ENCODE measurements at regions not wholly inside any gene's neighbourhood (a gene's known extent, or its start where the extent isn't known, plus 50 kb on each side); places are given as distances from the start of the nearest gene placed in this dataset.

DNA sequence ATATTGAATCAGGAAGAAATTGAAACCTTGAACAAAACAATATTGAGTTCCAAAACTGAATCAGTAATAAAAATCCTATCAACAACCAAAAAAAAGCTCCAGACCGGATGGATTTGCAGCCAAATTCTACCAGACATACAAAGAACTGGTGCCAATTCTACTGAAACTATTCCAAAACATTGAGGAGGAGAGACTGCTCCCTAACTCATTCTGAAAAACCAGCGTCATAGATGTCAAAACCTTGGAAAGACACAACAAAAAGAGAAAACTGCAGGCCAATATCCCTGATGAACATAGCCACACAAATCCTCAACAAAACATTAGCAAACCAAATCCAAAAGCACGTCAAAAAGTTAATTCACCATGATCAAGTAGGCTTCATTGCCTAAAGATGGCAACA lies 353.8 kb downstream of the TMEM135 start:
- H3K36me3 ChIP-seq (ENCODE audit: control insufficient read depth, insufficient read depth, low read length), result no peaks in the 10 kb centered on the region
- WGBS (ENCODE audit: insufficient coverage), result 83% methylated on average over 2 of the region's 3 CpGs
- H3K4me1 ChIP-seq (ENCODE audit: control insufficient read depth, insufficient read depth, low read length), result no peaks in the 10 kb centered on the region
- no peak for ATAC-seq
- Mint-ChIP-seq H3K36me3 (no peaks in the 10 kb centered on the region), H3K27me3 (ENCODE audit: low read depth in 2 of 2) (peaks cover 0 to 4% of the 10 kb centered on the region in 2 donors), H3K27ac (no peak overlapping the region), H3K9me3 (peaks cover 0 to 10% of the 10 kb centered on the region in 2 donors), H3K4me1 (no peaks in the 10 kb centered on the region), H3K4me3 (no peak overlapping the region)
- no peaks in the 10 kb centered on the region for H3K27me3 ChIP-seq (ENCODE audit: control insufficient read depth, insufficient read depth, low read length)
- no peaks in the 10 kb centered on the region for H3K9me3 ChIP-seq (ENCODE audit: control insufficient read depth, insufficient read depth, low read length)
- H3K27ac ChIP-seq (ENCODE audit: low read length), result no peak overlapping the region
- DNase-seq, result no peak
- H3K4me3 ChIP-seq (ENCODE audit: low read length), result no peak overlapping the region
- TF ChIP-seq CTCF (IDR thresholded peaks at IDR 0.05), result no peak
- intact Hi-C loops (cut with micrococcal nuclease), result no loop called here

DNA sequence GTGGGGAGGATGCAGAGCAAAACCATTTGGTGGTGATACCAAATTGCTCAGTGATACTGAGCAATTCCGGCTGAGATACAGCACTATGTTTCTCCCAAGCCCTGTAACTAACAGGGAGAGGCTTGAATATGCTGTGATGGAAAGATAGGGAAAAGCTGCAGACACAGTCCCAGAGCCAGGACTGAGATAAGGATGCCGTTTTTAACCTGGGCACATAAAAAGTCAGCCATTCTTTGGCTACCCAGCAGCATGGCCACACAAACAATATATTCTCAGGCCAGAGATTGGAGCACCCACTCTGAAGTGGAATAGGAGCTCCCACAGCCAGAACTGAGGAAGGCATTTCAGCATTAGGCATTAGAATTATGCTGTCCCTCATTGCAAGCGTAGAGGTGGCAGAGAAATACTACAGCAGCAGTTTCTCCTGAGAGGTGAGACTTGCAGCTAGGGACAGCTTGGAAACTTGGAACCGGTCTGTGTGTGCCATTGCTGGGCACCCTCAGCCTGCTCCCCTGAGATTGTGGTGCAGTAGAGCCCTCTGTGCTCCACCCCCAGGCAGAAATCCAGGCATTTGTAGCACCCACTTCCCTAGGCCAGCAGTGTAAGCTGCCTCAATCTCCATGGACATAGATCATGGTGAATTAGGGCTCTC lies 346.5 kb downstream of the TMEM135 start:
- H3K36me3 ChIP-seq (ENCODE audit: control insufficient read depth, insufficient read depth, low read length), result no peaks in the 10 kb centered on the region
- no peak overlapping the region for H3K27ac ChIP-seq (ENCODE audit: low read length)
- no peaks in the 10 kb centered on the region for H3K27me3 ChIP-seq (ENCODE audit: control insufficient read depth, insufficient read depth, low read length)
- Mint-ChIP-seq H3K36me3 (peaks cover 9% of the 10 kb centered on the region), H3K4me1 (no peaks in the 10 kb centered on the region), H3K4me3 (no peak overlapping the region), H3K9me3 (peaks cover 4 to 12% of the 10 kb centered on the region in 2 donors), H3K27ac (no peak overlapping the region), H3K27me3 (ENCODE audit: low read depth in 2 of 2) (peaks cover 0 to 9% of the 10 kb centered on the region in 2 donors)
- ATAC-seq, result no peak
- H3K9me3 ChIP-seq (ENCODE audit: control insufficient read depth, insufficient read depth, low read length), result peaks cover 4% of the 10 kb centered on the region
- TF ChIP-seq CTCF (IDR thresholded peaks at IDR 0.05), result no peak
- 86% methylated on average over 4 of the region's 4 CpGs for WGBS (ENCODE audit: insufficient coverage)
- H3K4me1 ChIP-seq (ENCODE audit: control insufficient read depth, insufficient read depth, low read length), result no peaks in the 10 kb centered on the region
- intact Hi-C loops (cut with micrococcal nuclease), result no loop called here
- no peak for DNase-seq
- no peak overlapping the region for H3K4me3 ChIP-seq (ENCODE audit: low read length)

GRCh38 chr11:87374038-87374807 lies 336.5 kb downstream of the TMEM135 start:
- Histone ChIP-seq H3K36me3 (ENCODE audit: control insufficient read depth, insufficient read depth, low read length) (no peaks in the 10 kb centered on the region), H3K9me3 (ENCODE audit: control insufficient read depth, insufficient read depth, low read length) (no peaks in the 10 kb centered on the region), H3K4me3 (ENCODE audit: low read length) (no peak overlapping the region), H3K4me1 (ENCODE audit: control insufficient read depth, insufficient read depth, low read length) (no peaks in the 10 kb centered on the region), H3K27me3 (ENCODE audit: control insufficient read depth, insufficient read depth, low read length) (no peaks in the 10 kb centered on the region), H3K27ac (ENCODE audit: low read length) (no peak overlapping the region)
- no peaks in the 10 kb centered on the region for H3K4me1 Mint-ChIP-seq
- H3K9me3 Mint-ChIP-seq, result no peaks in the 10 kb centered on the region
- WGBS (ENCODE audit: insufficient coverage), result 81% methylated on average over 2 of the region's 4 CpGs
- ATAC-seq (no peak), DNase-seq (no peak)
- no peak for TF ChIP-seq CTCF (IDR thresholded peaks at IDR 0.05)
- intact Hi-C loops (cut with micrococcal nuclease), result no loop called here
- no peaks in the 10 kb centered on the region for H3K36me3 Mint-ChIP-seq
- no peak overlapping the region for H3K4me3 Mint-ChIP-seq
- H3K27me3 Mint-ChIP-seq (ENCODE audit: low read depth in 2 of 2), result peaks cover 4 to 27% of the 10 kb centered on the region in 2 donors
- H3K27ac Mint-ChIP-seq, result no peak overlapping the region

Data from natural killer cell (primary cell).